ENCODE measurements at regions not wholly inside any gene's neighbourhood (a gene's known extent, or its start where the extent isn't known, plus 50 kb on each side); places are given as distances from the start of the nearest gene placed in this dataset.

DNA sequence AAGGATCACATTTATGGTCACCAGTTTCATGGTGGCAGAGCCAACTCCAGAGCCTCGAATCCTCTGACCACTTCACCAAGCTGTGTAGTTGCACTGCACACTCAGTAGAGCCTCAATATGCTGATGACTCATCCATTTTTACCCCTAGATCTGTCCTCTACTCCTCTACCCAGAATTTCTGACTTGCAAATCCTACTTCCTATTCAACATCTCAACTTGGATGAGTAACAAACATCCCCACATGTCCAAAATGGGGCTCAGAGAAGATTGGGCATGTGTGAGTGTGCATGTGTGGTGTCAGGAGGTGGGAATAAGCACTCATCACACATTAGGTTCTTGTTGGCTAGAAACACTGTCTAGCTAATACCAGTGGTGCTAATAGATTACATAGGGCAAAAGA, 57.8 kb upstream of the IGFBP2 start:
- no peak for DNase-seq (ENCODE audit: low spot score)

GRCh38 chr2:216576616-216577015, 56.6 kb upstream of the IGFBP2 start:
- no peak for DNase-seq (ENCODE audit: low spot score)

DNA sequence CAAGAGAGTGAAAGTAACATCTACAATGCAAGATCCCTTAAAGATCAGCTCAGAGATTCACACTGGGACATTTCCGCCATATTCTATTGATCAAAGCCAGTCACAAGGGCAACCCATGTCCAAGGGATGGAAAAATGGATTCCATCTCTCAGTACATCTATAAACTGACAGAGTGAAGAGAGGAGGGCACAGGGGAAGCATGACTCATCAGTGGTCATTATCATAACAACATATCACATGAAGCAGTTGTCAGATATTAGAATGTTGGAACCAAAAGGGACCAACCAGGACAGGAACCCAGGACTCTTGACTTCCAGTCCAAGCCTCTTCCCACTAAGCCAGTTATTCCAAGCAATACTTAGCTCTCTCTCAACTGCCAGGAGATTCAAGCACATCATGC, 54.9 kb upstream of the IGFBP2 start:
- DNase-seq (ENCODE audit: low spot score): no peak

DNA sequence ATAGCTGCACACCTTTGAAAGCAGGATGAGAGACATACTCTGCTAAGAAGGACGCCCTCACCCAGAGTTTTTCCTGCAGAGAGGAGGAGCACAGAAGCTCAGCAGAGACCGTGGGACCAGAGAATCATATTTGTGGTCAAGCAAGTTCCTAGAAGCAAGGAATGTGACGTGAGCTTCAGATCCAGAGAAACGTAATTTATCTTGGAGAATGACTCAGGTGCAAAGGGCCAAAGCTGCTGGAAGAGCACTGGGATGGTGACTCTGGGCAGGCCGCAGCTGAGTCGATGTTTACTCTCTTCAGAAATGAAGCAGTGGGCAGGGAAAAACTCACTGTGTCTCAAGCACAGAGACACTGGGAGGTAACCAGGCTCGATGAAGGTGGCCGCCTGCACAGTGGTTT, 50.1 kb upstream of the IGFBP2 start:
- peak; percentile 19 for DNase-seq (ENCODE audit: low spot score)

Data from HT-29 (cell line).